H1 (cell line): ENCODE measurements at regions not wholly inside any gene's neighbourhood (a gene's known extent, or its start where the extent isn't known, plus 50 kb on each side); places are given as distances from the start of the nearest gene placed in this dataset.

Experiments used
- CTCF ChIA-PET: fragments of 300-600 bp; sonication (Branson Sonifier 250); formaldehyde crosslinking; loops from one replicate; lab custom pipeline; 2021; ENCODE audit not compliant: partially characterized antibody; lab: Charles Lee
- POLR2A ChIA-PET: fragments of 300-600 bp; sonication (Branson Sonifier 250); formaldehyde crosslinking; loops from one replicate; lab custom pipeline; 2021; ENCODE audit warnings: inconsistent platforms; ENCODE audit not compliant: partially characterized antibody; lab: Charles Lee
- DNase-seq, 2 experiments: peaks; one replicate each; pipeline versions ENCODE4 v3.0.0 to v3.0.0-alpha.2; 2010 to 2022; ENCODE audit warnings: low spot score in 2 of 2, low read depth in 1 of 2, mixed read lengths in 1 of 2
- FAIRE-seq: peaks from 2 replicates; lab custom pipeline; 2011; peaks lifted over from hg19 to GRCh38; lab: Jason Lieb, UNC
- H2AFZ ChIP-seq: 2 replicates; pipeline ENCODE4 v1.8.1; 2012; ENCODE audit warnings: low read length, inconsistent platforms
- H2AK5ac ChIP-seq: 2 replicates; pipeline ENCODE4 v1.6.1; 2013; ENCODE audit warnings: low read depth, low read length
- H2BK120ac ChIP-seq: replicated peaks from 2 replicates; pipeline ENCODE3; 2013; ENCODE audit warnings: low read depth, low read length, inconsistent platforms
- H2BK12ac ChIP-seq: 2 replicates; pipeline ENCODE4 v1.6.1; 2013; ENCODE audit warnings: low read depth, low read length
- H2BK15ac ChIP-seq: 2 replicates; pipeline ENCODE4 v1.6.1; 2013; ENCODE audit warnings: low read length
- H2BK20ac ChIP-seq: 2 replicates; pipeline ENCODE4 v1.6.1; 2013; ENCODE audit warnings: low read length
- H2BK5ac ChIP-seq: 2 replicates; pipeline ENCODE4 v1.6.1; 2013; ENCODE audit warnings: low read depth, low read length
- H3K14ac ChIP-seq: 2 replicates; pipeline ENCODE4 v1.6.1; 2013; ENCODE audit warnings: inconsistent platforms; ENCODE audit not compliant: insufficient read length
- H3K18ac ChIP-seq: 2 replicates; pipeline ENCODE4 v1.6.1; 2013; ENCODE audit warnings: low read length; ENCODE audit errors: extremely low read depth
- H3K23ac ChIP-seq: 2 replicates; pipeline ENCODE4 v1.6.1; 2013; ENCODE audit warnings: inconsistent platforms; ENCODE audit not compliant: insufficient read length
- H3K23me2 ChIP-seq: 2 replicates; pipeline ENCODE4 v1.6.1; 2013; ENCODE audit warnings: low read depth, low read length
- H3K27ac ChIP-seq: 2 replicates; pipeline ENCODE4 v1.6.1; 2011; ENCODE audit warnings: low read depth, low read length, inconsistent platforms
- H3K27me3 ChIP-seq, 4 experiments: replicated peaks in 1 of 4; 1 replicate in 1 of 4; 2 replicates in 3 of 4; pipeline versions ENCODE4 v1.6.1 to v1.8.1; 2011 to 2013; ENCODE audit warnings: low read length in 3 of 4, mild to moderate bottlenecking in 3 of 4, inconsistent platforms in 2 of 4, mixed read lengths in 2 of 4, moderate library complexity in 1 of 4; ENCODE audit not compliant: control insufficient read depth in 3 of 4, insufficient read depth in 3 of 4; ENCODE audit errors: extremely low read depth in 1 of 4
- H3K36me3 ChIP-seq, 4 experiments: 2 replicates each; pipeline versions ENCODE4 v1.6.1 to v1.8.1; 2011 to 2013; ENCODE audit warnings: mild to moderate bottlenecking in 4 of 4, low read length in 3 of 4, moderate library complexity in 2 of 4, control low read depth in 1 of 4, inconsistent platforms in 1 of 4; ENCODE audit not compliant: insufficient read depth in 4 of 4, control insufficient read depth in 2 of 4
- H3K4ac ChIP-seq: replicated peaks from 2 replicates; pipeline ENCODE3; 2013; ENCODE audit warnings: low read length, low read depth, mixed read lengths, inconsistent platforms; ENCODE audit not compliant: insufficient read length
- H3K4me1 ChIP-seq, 4 experiments: replicated peaks in 1 of 4; 1 replicate in 1 of 4; 2 replicates in 3 of 4; pipeline versions ENCODE4 v1.6.1 to v1.8.1; 2011 to 2013; ENCODE audit warnings: low read length in 3 of 4, inconsistent platforms in 2 of 4, mixed read lengths in 1 of 4; ENCODE audit not compliant: insufficient read depth in 4 of 4, control insufficient read depth in 3 of 4
- H3K4me2 ChIP-seq, 2 experiments: 2 replicates each; pipeline versions ENCODE4 v1.6.1 to v1.8.1; 2011 to 2013; ENCODE audit warnings: low read depth in 2 of 2, low read length in 2 of 2, control low read depth in 1 of 2, inconsistent platforms in 1 of 2, mild to moderate bottlenecking in 1 of 2; ENCODE audit not compliant: insufficient read depth in 1 of 2
- H3K4me3 ChIP-seq, 4 experiments: fragments of 200-600, 300-600 bp in 1 of 4; sonication (generic), shearing (Covaris generic), sonication (Bioruptor Twin) in 1 of 4; 2 replicates each; pipeline versions ENCODE4 v1.5.1 to v1.8.1; 2011 to 2016; ENCODE audit warnings: low read length in 4 of 4, low read depth in 3 of 4, control low read depth in 2 of 4, inconsistent platforms in 2 of 4, mild to moderate bottlenecking in 2 of 4, mixed read lengths in 1 of 4, moderate library complexity in 1 of 4; ENCODE audit not compliant: insufficient read depth in 2 of 4; ENCODE audit errors: extremely low read depth in 1 of 4
- H3K56ac ChIP-seq: replicated peaks from 2 replicates; pipeline ENCODE3; 2013; ENCODE audit warnings: low read depth, mild to moderate bottlenecking, mixed read lengths, low read length, inconsistent platforms; ENCODE audit not compliant: insufficient read length
- H3K79me1 ChIP-seq: 2 replicates; pipeline ENCODE4 v1.6.1; 2013; ENCODE audit warnings: low read depth, low read length, control low read depth
- H3K79me2 ChIP-seq, 2 experiments: 2 replicates each; pipeline versions ENCODE4 v1.6.1 to v1.8.1; 2012 to 2013; ENCODE audit warnings: low read length in 2 of 2, mild to moderate bottlenecking in 2 of 2, inconsistent platforms in 1 of 2; ENCODE audit not compliant: insufficient read depth in 2 of 2, control insufficient read depth in 1 of 2
- H3K9ac ChIP-seq, 4 experiments: replicated peaks in 1 of 4; 1 replicate in 1 of 4; 2 replicates in 3 of 4; pipeline versions ENCODE4 v1.6.1 to v1.8.1; 2011 to 2013; ENCODE audit warnings: low read depth in 3 of 4, low read length in 3 of 4, control low read depth in 2 of 4, mild to moderate bottlenecking in 2 of 4, moderate library complexity in 2 of 4, inconsistent platforms in 1 of 4; ENCODE audit errors: extremely low read depth in 1 of 4
- H3K9me3 ChIP-seq, 2 experiments: 2 replicates each; pipeline versions ENCODE4 v1.6.1 to v1.8.1; 2012 to 2013; ENCODE audit warnings: mild to moderate bottlenecking in 2 of 2, moderate library complexity in 2 of 2, control low read depth in 1 of 2, inconsistent platforms in 1 of 2, low read depth in 1 of 2, low read length in 1 of 2, mixed read lengths in 1 of 2; ENCODE audit not compliant: insufficient read depth in 2 of 2
- H4K20me1 ChIP-seq, 2 experiments: replicated peaks in 1 of 2; 2 replicates each; pipeline versions ENCODE3 to v1.8.1; 2011 to 2013; ENCODE audit warnings: inconsistent platforms in 2 of 2, low read length in 2 of 2, mild to moderate bottlenecking in 1 of 2; ENCODE audit not compliant: insufficient read depth in 2 of 2, control insufficient read depth in 1 of 2
- H4K5ac ChIP-seq: 2 replicates; pipeline ENCODE4 v1.6.1; 2013; ENCODE audit warnings: low read length, low read depth, mixed read lengths, inconsistent platforms; ENCODE audit not compliant: insufficient read length
- H4K8ac ChIP-seq: 2 replicates; pipeline ENCODE4 v1.8.0; 2013; ENCODE audit warnings: mild to moderate bottlenecking, moderate library complexity, low read length, inconsistent platforms; ENCODE audit not compliant: insufficient read depth; ENCODE audit errors: extremely low read depth
- H4K91ac ChIP-seq: replicated peaks from 2 replicates; pipeline ENCODE3; 2013; ENCODE audit warnings: low read length, mixed read lengths, inconsistent platforms; ENCODE audit not compliant: insufficient read length
- CREB1 ChIP-seq: IDR thresholded peaks from 2 replicates; pipeline ENCODE4 v1.6.1; 2012; ENCODE audit warnings: inconsistent platforms
- GABPA ChIP-seq: IDR thresholded peaks from 2 replicates; pipeline ENCODE4 v1.6.1; 2011; ENCODE audit warnings: mild to moderate bottlenecking, low read length, moderate library complexity, borderline replicate concordance; ENCODE audit not compliant: insufficient read depth
- HDAC6 ChIP-seq: IDR thresholded peaks from one replicate; pipeline ENCODE4 v1.7.1; 2012; ENCODE audit warnings: low read depth, mild to moderate bottlenecking, inconsistent platforms, low read length, moderate library complexity
- RNF2 ChIP-seq: fragments of 200-900, 300-1000 bp; sonication (generic); IDR thresholded peaks from 2 replicates; pipeline ENCODE4 v1.7.1; 2016; ENCODE audit warnings: borderline replicate concordance, low read depth, mild to moderate bottlenecking, antibody characterized with exemption, low read length; ENCODE audit not compliant: poor library complexity, severe bottlenecking; ENCODE audit errors: missing control alignments
- WGBS, 2 experiments: shearing (Covaris generic) in 1 of 2; methylation state at CpG; one replicate each; pipeline versions ENCODE4 v1.1.6 to v1.1.7; 2013 to 2015; ENCODE audit warnings: low lambda C conversion rate in 2 of 2, mixed read lengths in 2 of 2, inconsistent platforms in 1 of 2, low coverage in 1 of 2, missing lambda C conversion rate in 1 of 2; ENCODE audit not compliant: insufficient replicate concordance in 2 of 2, insufficient coverage in 1 of 2, insufficient read length in 1 of 2; ENCODE audit errors: extremely low coverage in 1 of 2, missing lambda C conversion rate in 1 of 2; 5-methylcytosine and 5-hydroxymethylcytosine counted together

DNA sequence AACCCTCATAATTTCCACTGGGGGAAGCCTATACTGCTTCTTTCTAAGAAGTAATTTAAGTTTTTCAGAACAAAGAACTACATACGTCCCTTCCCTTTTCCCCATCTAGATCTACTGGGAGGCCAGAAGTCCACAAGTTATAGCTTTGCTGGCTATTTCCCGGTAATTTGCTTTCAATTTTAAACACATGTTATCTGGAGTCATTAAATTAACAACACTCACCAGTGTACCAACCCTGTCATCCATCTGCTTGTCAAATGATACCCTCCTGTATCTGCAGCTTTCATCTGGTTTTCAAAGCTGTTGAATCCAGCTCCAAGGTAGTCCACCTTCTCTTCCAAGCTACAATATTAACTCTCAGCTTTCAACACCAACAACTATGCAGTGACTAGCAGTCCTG lies 466.7 kb upstream of the PKN2 start:
- Histone ChIP-seq H3K79me2 (no peaks in the 10 kb centered on the region), H4K91ac (no peak overlapping the region), H3K36me3 (no peaks in the 10 kb centered on the region), H2BK12ac (no peak overlapping the region), H4K5ac (no peak overlapping the region), H3K56ac (no peak overlapping the region), H3K4me3 (no peak overlapping the region), H2BK20ac (no peak overlapping the region), H3K27ac (no peak overlapping the region), H2BK5ac (no peak overlapping the region), H2BK120ac (no peak overlapping the region), H3K4me2 (no peak overlapping the region), H3K4me1 (peaks cover 0 to 2% (median 0%) of the 10 kb centered on the region in 4 experiments; a peak in 1 of 7 replicates), H2AK5ac (no peak overlapping the region), H3K27me3 (no peaks in the 10 kb centered on the region), H2AFZ (no peak overlapping the region), H4K20me1 (no peaks in the 10 kb centered on the region), H3K4ac (no peak overlapping the region), H3K23me2 (no peaks in the 10 kb centered on the region), H3K14ac (no peak overlapping the region), H4K8ac (no peak overlapping the region), H3K79me1 (no peaks in the 10 kb centered on the region), H3K18ac (no peak overlapping the region), H3K9ac (no peak overlapping the region), H2BK15ac (no peak overlapping the region), H3K9me3 (no peaks in the 10 kb centered on the region), H3K23ac (no peak overlapping the region)
- POLR2A ChIA-PET = no interaction called here
- FAIRE-seq = no peak
- CTCF ChIA-PET = interaction anchor here (1.2 kb wide), 1 partner anchor 11 kb away, joined by 4 read pairs; no protein-coding TSS in a partner anchor
- DNase-seq = no peak
- WGBS, 2 experiments = 90% methylated on average over 2 of the region's 2 CpGs; no CpG with 5 or more reads in 1 of the 2 experiments
- no peak for TF ChIP-seq CREB1
- no peak for TF ChIP-seq HDAC6
- TF ChIP-seq RNF2 = no peak
- no peak for TF ChIP-seq GABPA
